A549 (cell line): ENCODE measurements at regions not wholly inside any gene's neighbourhood (a gene's known extent, or its start where the extent isn't known, plus 50 kb on each side); places are given as distances from the start of the nearest gene placed in this dataset.

Experiments
- ATAC-seq, 2 experiments: fragments of 200-7000 bp in 1 of 2; fragments of >200 bp in 1 of 2; cut with Nextera tagmentation in 1 of 2; cut with Tn5 transposase in 1 of 2; 3 replicates each; pipeline versions ENCODE4 v1.8.0 to v1.9.1; 2018 to 2020; ENCODE audit warnings: mild to moderate bottlenecking in 1 of 2, moderate library complexity in 1 of 2
- CTCF ChIA-PET: fragments of 300-600 bp; sonication (Branson Sonifier 250); formaldehyde crosslinking; extraction: SDS; loops from one replicate; lab custom pipeline; 2021; ENCODE audit warnings: antibody characterized with exemption, inconsistent platforms; lab: Yijun Ruan, JAX
- POLR2A ChIA-PET: fragments of 350-600 bp; formaldehyde crosslinking; extraction: SDS; loops from one replicate; lab custom pipeline; 2021; ENCODE audit warnings: antibody characterized with exemption, inconsistent platforms; lab: Yijun Ruan, JAX
- DNase-seq, 2 experiments: peaks; one replicate each; pipeline versions ENCODE4 v3.0.0 to v3.0.0-alpha.2; 2011 to 2016; ENCODE audit warnings: low read depth in 1 of 2, low spot score in 1 of 2
- FAIRE-seq: peaks from 2 replicates; lab custom pipeline; 2011; peaks lifted over from hg19 to GRCh38; lab: Jason Lieb, UNC
- H3K27ac ChIP-seq, 2 experiments: fragments of >200 bp; sonication (Bioruptor Twin); formaldehyde crosslinking; 3 replicates each; pipeline ENCODE4 v1.5.1; 2016 to 2017
- H3K4me1 ChIP-seq: fragments of >200 bp; sonication (Bioruptor Twin); formaldehyde crosslinking; 3 replicates; pipeline ENCODE4 v1.6.1; 2016
- H3K4me2 ChIP-seq: fragments of >200 bp; sonication (Bioruptor Twin); formaldehyde crosslinking; 3 replicates; pipeline ENCODE4 v1.6.1; 2016
- H3K4me3 ChIP-seq: fragments of >200 bp; sonication (Bioruptor Twin); formaldehyde crosslinking; 3 replicates; pipeline ENCODE4 v1.5.1; 2016
- H3K9me3 ChIP-seq: fragments of >200 bp; sonication (Bioruptor Twin); formaldehyde crosslinking; 3 replicates; pipeline ENCODE4 v1.6.1; 2016
- CHD2 ChIP-seq: fragments of 150-350 bp; IDR thresholded peaks from 2 replicates; pipeline ENCODE4 v1.6.1; 2014; ENCODE audit warnings: low read length; ENCODE audit not compliant: partially characterized antibody
- CHD4 ChIP-seq: fragments of 200-600 bp; sonication (generic); IDR thresholded peaks from 2 replicates; pipeline ENCODE4 v1.6.1; 2016; ENCODE audit warnings: antibody characterized with exemption, mild to moderate bottlenecking, borderline replicate concordance
- EHMT2 ChIP-seq: fragments of 200-600 bp; sonication (generic); IDR thresholded peaks from 2 replicates; pipeline ENCODE4 v1.6.1; 2016; ENCODE audit warnings: antibody characterized with exemption, low read depth, mild to moderate bottlenecking, moderate library complexity
- EP300 ChIP-seq, 2 experiments: fragments of >200 bp; sonication (Bioruptor Twin); formaldehyde crosslinking; IDR thresholded peaks; 2 replicates in 1 of 2; 3 replicates in 1 of 2; pipeline ENCODE4 v1.6.1; 2016 to 2017
- HDAC2 ChIP-seq: fragments of 200-600 bp; sonication (generic); IDR thresholded peaks from 2 replicates; pipeline ENCODE4 v1.6.1; 2016
- HOXB5 ChIP-seq: fragments of 250-450 bp; sonication (Bioruptor Pico); IDR thresholded peaks from 2 replicates; pipeline ENCODE4 v1.5.0; 2020; ENCODE audit warnings: mild to moderate bottlenecking, moderate library complexity
- JUN ChIP-seq, 2 experiments: fragments of >200 bp; sonication (Bioruptor Twin); formaldehyde crosslinking; IDR thresholded peaks; 2 replicates in 1 of 2; 3 replicates in 1 of 2; pipeline ENCODE4 v1.6.1; 2016 to 2017
- KDM1A ChIP-seq: fragments of 200-600 bp; sonication (generic); IDR thresholded peaks from 2 replicates; pipeline ENCODE4 v1.6.1; 2016; ENCODE audit warnings: low read depth, mild to moderate bottlenecking
- KDM5A ChIP-seq: fragments of 200-600 bp; sonication (generic); IDR thresholded peaks from 2 replicates; pipeline ENCODE4 v1.6.1; 2016; ENCODE audit warnings: antibody characterized with exemption, mild to moderate bottlenecking
- MAFK ChIP-seq: fragments of 450-650 bp; IDR thresholded peaks from 2 replicates; pipeline ENCODE4 v1.6.1; 2014; ENCODE audit not compliant: partially characterized antibody
- MAZ ChIP-seq: fragments of 150-350 bp; IDR thresholded peaks from 2 replicates; pipeline ENCODE4 v1.6.1; 2014; ENCODE audit warnings: antibody characterized with exemption, low read depth, low read length, borderline replicate concordance
- NFE2L2 ChIP-seq: fragments of 150-350 bp; conservative IDR thresholded peaks from 2 replicates; pipeline ENCODE4 v1.6.1; 2014; ENCODE audit warnings: low read length
- NPAS2 ChIP-seq: fragments of 250-450 bp; sonication (Bioruptor Pico); IDR thresholded peaks from 2 replicates; pipeline ENCODE4 v1.8.0; 2022; ENCODE audit warnings: mild to moderate bottlenecking, moderate library complexity, borderline replicate concordance
- POLR2A ChIP-seq: IDR thresholded peaks from 2 replicates; pipeline ENCODE4 v1.6.1; 2012; ENCODE audit warnings: mild to moderate bottlenecking, low read length
- RAD21 ChIP-seq, 2 experiments: fragments of >200 bp in 1 of 2; sonication (Bioruptor Twin) in 1 of 2; formaldehyde crosslinking in 1 of 2; IDR thresholded peaks in 1 of 2; conservative IDR thresholded peaks in 1 of 2; 2 replicates in 1 of 2; 3 replicates in 1 of 2; pipeline ENCODE4 v1.6.1; 2012 to 2018; ENCODE audit warnings: inconsistent platforms in 1 of 2
- RNF2 ChIP-seq: fragments of 200-600 bp; sonication (generic); IDR thresholded peaks from 2 replicates; pipeline ENCODE4 v1.6.1; 2016; ENCODE audit warnings: low read depth, mild to moderate bottlenecking, antibody characterized with exemption, moderate library complexity, borderline replicate concordance
- SMC3 ChIP-seq: fragments of >200 bp; sonication (Bioruptor Twin); formaldehyde crosslinking; IDR thresholded peaks from 3 replicates; pipeline ENCODE4 v1.6.1; 2018; ENCODE audit warnings: inconsistent platforms
- TP53 ChIP-seq: fragments of 250-450 bp; sonication (Bioruptor Pico); IDR thresholded peaks from 2 replicates; pipeline ENCODE4 v1.5.0; 2021; ENCODE audit warnings: mild to moderate bottlenecking, moderate library complexity
- WGBS: methylation state at CpG from one replicate; pipeline ENCODE4 v1.1.6; 2017; ENCODE audit errors: missing lambda C conversion rate; 5-methylcytosine and 5-hydroxymethylcytosine counted together
- TF ChIP-seq, protein P1 (sequence below): fragments of >200 bp; sonication (Bioruptor Twin); formaldehyde crosslinking; IDR thresholded peaks from 3 replicates; pipeline ENCODE4 v1.5.1; 2016
- TF ChIP-seq, protein P2 (sequence below): IDR thresholded peaks from 2 replicates; pipeline ENCODE4 v1.6.1; 2012
- TF ChIP-seq, protein P3 (sequence below): fragments of >200 bp; sonication (Bioruptor Twin); formaldehyde crosslinking; IDR thresholded peaks from 2 replicates; pipeline ENCODE4 v1.6.1; 2016
- TF ChIP-seq, protein P4 (sequence below): IDR thresholded peaks from 2 replicates; pipeline ENCODE4 v1.6.1; 2012; ENCODE audit warnings: low read depth, borderline replicate concordance
- TF ChIP-seq, protein P5 (sequence below): fragments of 250-450 bp; sonication (Bioruptor Pico); IDR thresholded peaks from 2 replicates; pipeline ENCODE4 v1.5.0; 2020; ENCODE audit warnings: low read depth, mild to moderate bottlenecking, moderate library complexity

DNA sequence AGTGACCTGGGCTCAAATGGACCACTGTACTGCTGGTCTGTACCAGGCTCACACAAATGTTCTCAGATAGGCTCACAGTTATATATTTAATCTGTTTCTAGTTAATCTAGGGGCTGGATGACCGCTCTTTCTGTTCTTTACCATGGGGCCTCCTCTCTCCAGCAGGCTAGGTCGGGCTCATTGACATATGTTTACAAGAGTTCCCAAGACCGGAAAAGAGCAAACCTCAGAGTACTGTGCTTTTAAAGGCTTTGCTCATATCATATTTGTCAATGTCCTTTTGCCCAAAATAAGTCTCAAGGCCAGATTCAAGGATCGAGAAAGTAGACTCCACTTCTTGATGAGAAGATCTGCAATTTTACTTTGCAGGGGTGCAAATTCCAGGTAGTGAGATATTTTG is 348.0 kb upstream of the EPHA6 start:
- CTCF ChIA-PET, result no interaction called here
- no peak overlapping the region for H3K4me3 ChIP-seq
- POLR2A ChIA-PET, result no interaction called here
- no peak for TF ChIP-seq KDM1A
- TF ChIP-seq, all 56 proteins: peak for 0
- 27% methylated on average over 4 of the region's 4 CpGs for WGBS
- no peaks in the 10 kb centered on the region for H3K9me3 ChIP-seq
- ATAC-seq, result no peak
- FAIRE-seq, result no peak
- no peak overlapping the region for H3K27ac ChIP-seq
- DNase-seq, result no peak
- H3K4me2 ChIP-seq, result no peak overlapping the region
- no peaks in the 10 kb centered on the region for H3K4me1 ChIP-seq

DNA sequence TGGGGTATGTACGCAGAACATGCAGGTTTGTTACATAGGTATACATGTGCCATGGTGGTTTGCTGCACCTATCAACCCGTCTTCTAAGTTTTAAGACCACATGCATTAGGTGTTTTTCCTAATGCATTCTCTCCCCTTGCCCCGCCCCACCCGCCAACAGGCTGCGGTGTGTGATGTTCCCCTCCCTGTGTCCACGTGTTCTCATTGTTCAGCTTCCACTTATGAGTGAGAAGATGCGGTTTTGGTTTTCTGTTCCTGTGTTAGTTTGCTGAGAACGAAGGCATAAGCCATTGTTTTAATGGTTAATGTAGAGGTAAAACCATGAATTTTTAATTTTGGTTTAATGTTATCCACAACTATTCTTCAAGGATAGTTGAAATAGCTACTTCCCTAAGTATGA is 346.8 kb upstream of the EPHA6 start:
- no peak for FAIRE-seq
- no peak for ATAC-seq

DNA sequence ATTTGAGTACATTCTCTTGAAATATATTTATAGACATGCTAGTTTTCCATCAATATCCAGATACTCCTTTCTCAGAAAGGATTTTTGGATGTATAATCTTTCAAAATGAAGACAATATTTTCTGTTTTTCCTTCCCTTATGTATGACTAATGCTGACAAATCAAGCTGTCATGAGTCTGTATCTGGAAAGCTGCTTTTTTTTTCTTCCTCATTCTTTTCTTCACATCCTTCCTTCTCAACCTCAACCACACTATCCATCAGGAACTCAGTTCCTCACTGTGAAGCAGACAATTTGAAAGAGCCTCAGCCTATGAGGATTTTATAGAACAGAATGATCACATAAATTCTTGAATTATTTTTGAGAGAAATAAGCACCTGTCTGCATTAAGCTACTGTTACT is 335.9 kb upstream of the EPHA6 start:
- POLR2A ChIA-PET, result no interaction called here

More for the DNA sequence above, 346.8 kb upstream of the EPHA6 start:
- Histone ChIP-seq H3K27ac (no peak overlapping the region), H3K4me1 (no peaks in the 10 kb centered on the region), H3K4me3 (no peak overlapping the region), H3K4me2 (no peak overlapping the region), H3K9me3 (no peaks in the 10 kb centered on the region)
- WGBS, result 54% methylated on average over 8 of the region's 8 CpGs
- no peak for DNase-seq
- ChIA-PET CTCF (interaction anchor here (1.0 kb wide), 1 partner anchor 239 kb away, joined by 3 read pairs; no protein-coding TSS in a partner anchor), POLR2A (no interaction called here)
- TF ChIP-seq CHD4 (no peak), MAFK (no peak), KDM5A (no peak), CHD2 (no peak), NPAS2 (no peak)
- TF ChIP-seq, protein P1, sequence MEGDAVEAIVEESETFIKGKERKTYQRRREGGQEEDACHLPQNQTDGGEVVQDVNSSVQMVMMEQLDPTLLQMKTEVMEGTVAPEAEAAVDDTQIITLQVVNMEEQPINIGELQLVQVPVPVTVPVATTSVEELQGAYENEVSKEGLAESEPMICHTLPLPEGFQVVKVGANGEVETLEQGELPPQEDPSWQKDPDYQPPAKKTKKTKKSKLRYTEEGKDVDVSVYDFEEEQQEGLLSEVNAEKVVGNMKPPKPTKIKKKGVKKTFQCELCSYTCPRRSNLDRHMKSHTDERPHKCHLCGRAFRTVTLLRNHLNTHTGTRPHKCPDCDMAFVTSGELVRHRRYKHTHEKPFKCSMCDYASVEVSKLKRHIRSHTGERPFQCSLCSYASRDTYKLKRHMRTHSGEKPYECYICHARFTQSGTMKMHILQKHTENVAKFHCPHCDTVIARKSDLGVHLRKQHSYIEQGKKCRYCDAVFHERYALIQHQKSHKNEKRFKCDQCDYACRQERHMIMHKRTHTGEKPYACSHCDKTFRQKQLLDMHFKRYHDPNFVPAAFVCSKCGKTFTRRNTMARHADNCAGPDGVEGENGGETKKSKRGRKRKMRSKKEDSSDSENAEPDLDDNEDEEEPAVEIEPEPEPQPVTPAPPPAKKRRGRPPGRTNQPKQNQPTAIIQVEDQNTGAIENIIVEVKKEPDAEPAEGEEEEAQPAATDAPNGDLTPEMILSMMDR, result no peak
- TF ChIP-seq, protein P2, sequence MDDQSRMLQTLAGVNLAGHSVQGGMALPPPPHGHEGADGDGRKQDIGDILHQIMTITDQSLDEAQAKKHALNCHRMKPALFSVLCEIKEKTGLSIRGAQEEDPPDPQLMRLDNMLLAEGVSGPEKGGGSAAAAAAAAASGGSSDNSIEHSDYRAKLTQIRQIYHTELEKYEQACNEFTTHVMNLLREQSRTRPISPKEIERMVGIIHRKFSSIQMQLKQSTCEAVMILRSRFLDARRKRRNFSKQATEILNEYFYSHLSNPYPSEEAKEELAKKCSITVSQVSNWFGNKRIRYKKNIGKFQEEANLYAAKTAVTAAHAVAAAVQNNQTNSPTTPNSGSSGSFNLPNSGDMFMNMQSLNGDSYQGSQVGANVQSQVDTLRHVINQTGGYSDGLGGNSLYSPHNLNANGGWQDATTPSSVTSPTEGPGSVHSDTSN, result no peak

More for the DNA sequence above, 335.9 kb upstream of the EPHA6 start:
- Histone ChIP-seq H3K9me3 (no peaks in the 10 kb centered on the region), H3K4me2 (no peak overlapping the region), H3K4me3 (no peak overlapping the region), H3K4me1 (no peaks in the 10 kb centered on the region), H3K27ac (no peak overlapping the region)
- FAIRE-seq, result no peak
- DNase-seq, result no peak
- no peak for ATAC-seq
- CTCF ChIA-PET, result no interaction called here
- TF ChIP-seq EP300 (IDR thresholded peaks at IDR 0.05), result no peak
- TF ChIP-seq, protein P3, sequence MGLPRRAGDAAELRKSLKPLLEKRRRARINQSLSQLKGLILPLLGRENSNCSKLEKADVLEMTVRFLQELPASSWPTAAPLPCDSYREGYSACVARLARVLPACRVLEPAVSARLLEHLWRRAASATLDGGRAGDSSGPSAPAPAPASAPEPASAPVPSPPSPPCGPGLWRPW, result no peak
- TF ChIP-seq NFE2L2, result no peak
- no peak for TF ChIP-seq CHD2
- no peak for TF ChIP-seq MAZ
- TF ChIP-seq TP53 (CRISPR knock-in tag), result no peak
- TF ChIP-seq EHMT2, result no peak
- TF ChIP-seq RAD21 (conservative IDR thresholded peaks at IDR 0.05 in 1 of 2, IDR thresholded peaks at IDR 0.05 in 1 of 2), result no peak
- TF ChIP-seq, protein P4, sequence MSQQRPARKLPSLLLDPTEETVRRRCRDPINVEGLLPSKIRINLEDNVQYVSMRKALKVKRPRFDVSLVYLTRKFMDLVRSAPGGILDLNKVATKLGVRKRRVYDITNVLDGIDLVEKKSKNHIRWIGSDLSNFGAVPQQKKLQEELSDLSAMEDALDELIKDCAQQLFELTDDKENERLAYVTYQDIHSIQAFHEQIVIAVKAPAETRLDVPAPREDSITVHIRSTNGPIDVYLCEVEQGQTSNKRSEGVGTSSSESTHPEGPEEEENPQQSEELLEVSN, result no peak
- TF ChIP-seq MAFK, result no peak
- no peak for TF ChIP-seq SMC3
- TF ChIP-seq HOXB5 (CRISPR knock-in tag), result no peak
- TF ChIP-seq NPAS2, result no peak
- TF ChIP-seq RNF2, result no peak
- TF ChIP-seq, protein P2, result no peak
- TF ChIP-seq POLR2A, result no peak
- TF ChIP-seq JUN (IDR thresholded peaks at IDR 0.05), result no peak
- TF ChIP-seq, protein P5, sequence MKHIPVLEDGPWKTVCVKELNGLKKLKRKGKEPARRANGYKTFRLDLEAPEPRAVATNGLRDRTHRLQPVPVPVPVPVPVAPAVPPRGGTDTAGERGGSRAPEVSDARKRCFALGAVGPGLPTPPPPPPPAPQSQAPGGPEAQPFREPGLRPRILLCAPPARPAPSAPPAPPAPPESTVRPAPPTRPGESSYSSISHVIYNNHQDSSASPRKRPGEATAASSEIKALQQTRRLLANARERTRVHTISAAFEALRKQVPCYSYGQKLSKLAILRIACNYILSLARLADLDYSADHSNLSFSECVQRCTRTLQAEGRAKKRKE (CRISPR knock-in tag), result no peak
- no peak for TF ChIP-seq HDAC2
